SIG-M5 treated with dmso at 0.1 percent for 504 hours (cell line): ENCODE measurements at regions not wholly inside any gene's neighbourhood (a gene's known extent, or its start where the extent isn't known, plus 50 kb on each side); places are given as distances from the start of the nearest gene placed in this dataset.
"Not testable (repeated sequence)": the region's sequence is repeated elsewhere in the genome, so short reads cannot be mapped to it uniquely, and the experiment has no call there.

ENCODE experiments used
- DNase-seq: peaks from one replicate; lab custom pipeline; 2025; ENCODE audit not compliant: unreplicated experiment; lab: John Stamatoyannopoulos, UW

DNA sequence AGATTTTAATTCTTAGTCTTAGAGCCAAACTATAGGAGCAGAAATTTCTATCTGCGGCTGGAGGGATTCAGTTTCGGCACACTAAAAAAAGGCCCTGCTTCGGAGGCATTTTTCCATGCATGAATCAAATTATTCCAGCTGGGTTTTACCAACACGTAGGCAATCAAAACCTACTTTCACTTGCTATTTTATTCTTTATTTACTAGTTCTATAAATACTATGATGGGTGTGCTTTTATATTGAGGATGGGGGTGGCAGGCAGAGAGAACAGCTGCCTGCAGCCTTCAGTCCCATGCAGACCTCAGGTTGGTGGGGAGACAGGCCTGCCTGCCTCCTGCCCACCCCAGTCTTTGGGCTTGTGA is 609.8 kb downstream of the BCOR start:
- DNase-seq, result no peak

DNA sequence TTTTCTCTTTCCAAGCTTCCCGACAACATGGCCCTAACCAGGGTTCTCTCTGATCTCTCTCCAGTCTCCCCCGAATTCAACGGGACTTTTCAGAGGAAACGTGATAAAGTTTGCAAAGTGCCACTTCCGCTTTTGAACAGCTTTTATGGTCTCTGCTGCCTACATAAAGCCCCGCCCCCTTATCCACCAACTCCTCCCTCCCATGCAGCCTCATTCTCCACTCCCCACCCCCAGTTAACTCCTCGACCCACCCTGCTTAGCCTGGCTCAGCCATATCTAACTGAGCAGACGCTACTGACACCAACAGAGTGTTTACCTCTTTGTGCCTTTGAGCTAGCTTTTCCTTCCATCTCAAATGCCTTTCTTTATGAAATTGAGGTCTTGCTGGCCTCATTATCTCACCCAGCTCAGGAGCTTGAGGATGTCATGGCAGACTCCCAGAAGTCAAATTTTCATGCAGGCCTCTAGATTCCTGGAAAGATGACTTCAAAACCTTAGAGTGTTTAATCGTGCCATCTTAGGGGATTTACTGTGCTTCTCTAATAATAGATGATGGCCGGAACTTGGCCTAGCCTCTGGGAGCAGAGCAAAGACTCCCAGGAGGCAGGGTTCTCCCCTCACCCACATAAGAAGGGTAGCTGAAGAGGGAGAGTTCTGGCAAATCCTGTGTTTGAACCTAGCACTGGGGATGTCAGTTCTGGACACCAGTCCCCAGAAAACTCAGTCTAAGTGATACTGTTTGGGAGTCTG is 606.0 kb downstream of the BCOR start:
- DNase-seq, result peak; percentile 68

DNA sequence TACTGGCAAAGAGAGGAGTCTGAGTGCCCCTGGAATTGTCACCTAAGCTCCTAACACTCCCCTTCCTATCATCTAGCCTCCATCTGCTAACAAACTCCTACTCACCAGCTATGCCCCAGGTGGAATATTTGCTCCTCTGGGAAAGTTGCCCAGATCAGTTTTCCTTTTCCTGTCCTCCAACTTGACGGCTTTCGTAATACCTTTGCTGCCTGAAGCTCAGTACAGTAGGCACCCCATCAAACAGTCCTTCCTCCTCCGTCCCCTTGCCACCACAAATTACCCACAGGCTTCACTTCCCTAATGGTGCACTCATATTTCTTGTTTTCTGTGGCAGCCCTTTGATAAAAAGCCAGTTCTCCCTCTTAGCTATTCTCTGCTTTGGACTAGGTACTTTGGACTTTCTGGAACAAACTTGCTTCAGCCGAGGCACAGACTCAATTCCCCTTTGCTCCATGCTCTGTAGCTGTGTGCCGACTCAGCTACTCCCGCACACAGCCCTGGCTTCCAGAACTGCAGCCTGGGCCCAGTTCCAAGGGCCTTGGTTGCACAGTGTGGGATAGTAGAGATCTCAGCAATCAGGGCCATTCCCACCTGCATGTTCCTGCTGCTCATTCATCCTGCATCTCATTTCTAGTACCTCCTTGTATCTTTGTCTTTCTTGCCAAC is 605.1 kb downstream of the BCOR start:
- DNase-seq, result peak; percentile 80

DNA sequence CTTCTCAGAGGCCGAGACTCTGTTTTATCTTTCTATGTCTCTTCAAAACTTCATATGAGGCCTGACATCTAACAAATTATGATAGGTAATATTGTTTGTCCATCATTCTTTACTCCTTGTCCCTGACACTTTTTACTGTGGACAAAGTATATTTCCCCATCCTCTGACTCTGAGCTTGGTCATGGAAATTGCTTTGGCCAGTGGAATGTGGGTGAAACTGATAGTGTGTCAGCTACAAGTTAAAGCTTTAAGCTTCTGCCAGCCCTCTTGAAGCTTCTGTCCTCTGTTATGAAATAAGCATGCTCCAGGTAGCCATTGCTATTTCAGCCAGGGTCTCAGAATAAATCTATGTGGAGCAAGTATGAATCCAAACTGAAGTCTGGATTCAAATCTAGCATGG is 604.6 kb downstream of the BCOR start:
- DNase-seq, result no peak

DNA sequence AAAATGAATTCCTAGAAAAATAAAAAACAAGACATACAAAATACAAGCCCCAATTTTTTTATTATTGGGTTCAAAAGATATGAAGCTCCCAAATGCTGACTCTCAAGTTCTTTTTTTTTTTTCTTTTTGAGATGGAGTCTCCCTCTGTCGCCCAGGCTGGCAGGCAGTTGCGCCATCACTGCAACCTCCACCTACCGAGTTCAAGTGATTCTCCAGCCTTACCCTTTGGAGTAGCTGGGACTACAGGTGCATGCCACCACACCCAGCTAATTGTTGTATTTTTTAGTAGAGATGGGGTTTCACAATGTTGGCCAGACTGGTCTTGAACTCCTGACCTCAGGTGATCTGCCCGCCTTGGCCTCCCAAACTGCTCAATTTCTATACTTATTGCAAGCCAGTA is 600.6 kb downstream of the BCOR start:
- DNase-seq, result not testable (repeated sequence)

DNA sequence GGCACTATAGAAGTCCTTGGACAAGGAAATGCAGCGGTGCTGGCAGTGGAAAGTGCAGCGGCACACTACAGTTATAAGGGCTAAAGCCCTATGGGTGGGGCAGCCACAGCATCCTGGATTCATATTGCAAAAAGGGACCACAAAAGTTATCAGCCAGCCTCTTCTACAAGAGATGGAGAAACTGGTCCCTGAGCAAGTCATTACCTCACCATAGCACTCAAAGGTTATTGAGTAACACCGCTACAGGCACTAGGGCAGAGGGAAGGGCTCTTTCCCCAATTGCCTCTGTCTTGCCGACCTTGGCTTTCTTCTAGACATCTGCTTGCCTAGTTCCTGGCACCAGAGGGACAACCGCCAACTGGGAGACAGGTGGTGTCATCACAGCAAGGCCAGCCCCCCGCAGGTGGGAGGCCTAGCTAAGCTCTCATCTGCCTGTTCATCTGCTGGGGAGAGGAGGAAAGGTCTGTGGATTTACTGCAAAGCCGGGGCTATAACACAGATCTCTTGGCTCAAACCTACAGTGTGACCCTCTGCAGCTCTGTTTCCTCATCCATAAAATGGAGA is 600.0 kb downstream of the BCOR start:
- peak; percentile 85 for DNase-seq

DNA sequence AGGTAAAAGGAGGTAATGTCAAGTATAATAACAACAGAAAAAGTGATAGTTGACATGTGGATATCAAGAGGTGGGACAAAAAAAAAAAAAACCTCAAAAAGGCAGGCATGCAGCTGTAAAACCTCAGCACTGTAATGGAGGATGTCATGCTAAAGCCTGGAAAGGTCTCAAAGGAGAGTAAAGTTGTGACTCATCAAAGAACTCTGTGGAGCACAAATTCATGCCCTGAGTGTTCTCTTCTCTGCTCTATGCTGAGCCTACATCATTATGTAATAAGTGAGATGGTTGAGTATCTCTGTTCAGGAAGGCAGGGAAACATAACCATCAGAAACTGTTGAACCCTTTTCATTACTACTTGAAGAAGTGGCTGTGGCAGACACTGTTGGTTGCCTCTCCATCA is 597.8 kb downstream of the BCOR start:
- no peak for DNase-seq

DNA sequence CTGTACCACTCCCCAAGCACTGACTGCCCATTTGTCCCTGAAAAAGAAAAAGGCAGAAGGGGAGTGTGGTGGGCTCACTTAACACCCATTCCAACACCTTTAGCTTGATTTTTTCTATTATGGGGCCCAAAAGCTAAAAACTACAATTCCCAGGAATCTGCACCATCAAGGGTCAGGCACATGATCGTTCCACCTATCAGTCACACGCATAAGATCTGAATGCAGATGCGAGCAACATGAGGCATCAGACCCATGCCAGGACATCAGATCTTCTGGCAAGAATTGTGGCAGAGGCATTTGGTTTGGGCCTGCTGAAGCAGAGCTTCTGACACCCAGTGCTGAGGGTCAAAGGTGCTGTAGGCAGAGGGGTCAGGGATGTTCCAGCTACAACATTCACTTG is 595.9 kb downstream of the BCOR start:
- DNase-seq, result no peak

DNA sequence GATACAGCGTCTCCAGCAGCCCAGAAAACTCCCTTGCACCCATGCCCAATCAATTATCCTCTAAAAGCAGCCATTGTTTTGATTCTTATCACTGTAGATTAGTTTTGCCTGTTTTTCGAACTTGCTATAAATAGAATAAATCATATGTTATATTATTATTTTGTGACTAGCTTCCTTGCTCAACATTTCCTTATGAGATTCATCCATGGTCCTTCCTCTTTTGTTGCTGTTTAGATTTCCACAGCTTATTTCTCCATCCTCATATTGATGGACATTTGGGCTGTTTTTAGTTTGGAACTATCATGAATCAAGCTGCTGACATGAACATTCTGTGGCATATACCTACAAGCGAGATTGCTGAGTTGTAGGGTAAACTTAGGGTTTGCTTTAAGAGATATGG is 595.3 kb downstream of the BCOR start:
- DNase-seq, result no peak

DNA sequence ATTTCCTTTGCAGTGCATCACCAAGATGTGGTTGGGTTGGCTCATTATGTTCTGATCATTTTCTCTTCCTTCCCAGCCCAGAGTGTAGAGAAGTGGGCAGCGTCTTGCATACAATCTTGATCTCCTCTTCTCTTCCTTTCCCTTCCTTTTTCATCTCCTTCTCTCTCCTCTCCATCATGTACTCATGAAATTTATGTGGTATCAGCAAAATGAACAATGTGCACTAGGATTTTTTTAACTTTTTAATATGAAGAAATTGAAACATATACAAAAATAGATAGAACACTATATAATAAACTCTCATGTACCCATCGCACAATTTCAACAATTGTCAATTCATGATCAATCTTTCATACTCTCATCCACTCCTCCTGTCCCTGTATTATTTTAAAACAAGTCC is 593.5 kb downstream of the BCOR start:
- no peak for DNase-seq

DNA sequence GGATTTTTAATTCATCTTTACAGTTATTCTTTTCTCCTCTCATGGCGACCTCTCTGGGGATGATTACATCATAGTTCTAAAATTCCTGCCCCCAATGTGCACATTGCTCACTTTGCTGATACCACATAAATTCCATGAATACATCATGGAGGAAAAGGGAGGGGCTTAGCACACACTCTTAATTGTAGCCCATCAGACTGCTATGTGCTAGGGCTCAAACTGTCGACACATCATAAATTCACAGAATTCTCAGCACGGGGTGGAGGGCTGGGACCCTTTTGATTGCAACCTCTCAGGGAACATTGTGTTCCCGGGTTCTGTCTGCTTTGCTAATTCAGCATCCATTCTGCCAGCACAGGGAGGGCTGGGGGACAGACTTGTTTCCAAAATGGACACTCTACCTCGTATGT is 592.9 kb downstream of the BCOR start:
- no peak for DNase-seq

DNA sequence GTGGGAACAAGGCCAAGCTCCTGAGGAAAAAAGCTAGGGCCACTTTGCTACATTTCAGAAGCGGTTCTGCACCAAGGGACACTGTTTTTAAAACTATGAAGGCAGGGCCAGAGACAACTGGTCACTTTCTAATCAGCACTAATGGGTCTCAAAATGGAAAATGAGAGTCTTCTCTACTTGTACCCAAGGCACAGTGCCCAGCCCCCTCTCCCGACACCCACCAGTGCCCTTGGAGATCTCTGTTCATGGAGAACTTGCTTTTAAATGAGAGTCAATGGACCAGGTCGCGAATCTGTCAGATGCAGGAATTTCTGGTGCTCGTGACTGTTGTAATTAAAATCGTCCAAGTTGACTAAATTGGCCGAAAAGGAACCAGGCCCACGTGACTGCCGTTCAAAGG is 591.6 kb downstream of the BCOR start:
- no peak for DNase-seq

DNA sequence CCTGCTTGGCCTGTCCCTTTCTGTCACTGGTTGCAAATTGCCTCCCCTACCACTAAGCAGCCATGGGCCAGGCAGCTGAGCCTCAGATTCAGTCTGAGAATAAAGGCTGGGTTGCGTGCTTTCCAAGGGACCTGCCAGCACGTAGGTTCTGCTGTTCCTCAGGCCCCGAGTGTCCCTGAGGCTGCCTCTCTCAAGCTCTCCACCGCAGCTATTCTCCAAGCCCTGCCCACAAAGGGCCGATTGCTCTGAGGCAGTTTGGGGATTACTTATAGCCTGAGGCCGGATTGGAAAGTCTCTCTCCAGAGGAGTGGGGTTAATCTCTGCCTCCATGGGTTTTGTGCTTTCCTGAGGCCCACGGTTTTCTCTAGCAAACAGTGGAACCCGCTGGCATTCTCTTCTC is 590.7 kb downstream of the BCOR start:
- DNase-seq, result no peak

DNA sequence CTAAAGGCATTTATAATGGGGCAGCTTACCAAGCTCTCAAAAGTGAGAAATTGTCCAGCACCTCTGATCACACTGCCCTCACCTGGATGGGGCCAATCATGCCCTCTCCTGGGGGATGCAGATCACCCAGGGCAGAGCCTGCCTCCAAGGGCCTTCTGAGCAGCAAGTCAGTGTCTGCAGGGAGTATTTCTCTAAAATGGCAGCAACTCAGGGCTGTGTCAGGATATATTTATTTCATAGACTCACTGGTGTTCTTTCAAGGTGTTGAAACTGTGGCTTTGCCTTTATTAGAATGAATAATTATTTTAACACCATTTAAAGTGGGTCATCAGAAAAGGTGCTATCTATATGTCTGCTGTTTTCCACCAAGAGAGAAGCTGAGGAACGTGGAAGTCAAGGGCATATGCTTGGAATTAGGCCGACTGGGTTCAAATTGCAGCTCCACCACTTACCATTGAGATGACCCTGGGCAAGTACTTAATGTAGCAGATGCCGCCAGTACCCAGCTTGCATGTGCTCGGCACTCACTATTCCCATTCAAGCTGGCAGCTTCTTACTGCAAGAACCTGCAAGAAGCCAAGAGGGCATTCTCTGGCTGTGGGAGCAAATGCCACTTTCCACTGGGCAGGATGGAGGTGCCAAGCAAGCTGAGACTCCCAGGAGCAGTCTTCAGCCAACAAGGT is 590.0 kb downstream of the BCOR start:
- no peak for DNase-seq

DNA sequence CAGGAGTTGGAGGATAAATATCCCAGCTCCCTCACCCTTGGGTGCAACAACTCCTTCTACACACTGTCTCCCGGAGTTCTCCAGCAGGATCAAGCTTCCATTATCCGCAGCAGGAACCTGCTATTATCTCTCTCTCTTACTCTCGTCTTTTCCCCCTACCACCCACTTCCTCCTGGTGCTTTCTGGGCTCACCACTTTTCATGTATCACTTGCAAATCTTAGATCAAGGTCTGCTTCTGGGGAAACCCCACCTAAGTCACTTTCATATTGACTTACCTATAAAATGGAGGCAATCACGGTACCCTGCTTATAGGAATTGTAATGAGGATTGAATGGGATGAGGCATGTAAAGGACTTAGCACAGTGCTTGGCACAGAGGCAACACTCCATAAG is 589.5 kb downstream of the BCOR start:
- DNase-seq, result no peak

DNA sequence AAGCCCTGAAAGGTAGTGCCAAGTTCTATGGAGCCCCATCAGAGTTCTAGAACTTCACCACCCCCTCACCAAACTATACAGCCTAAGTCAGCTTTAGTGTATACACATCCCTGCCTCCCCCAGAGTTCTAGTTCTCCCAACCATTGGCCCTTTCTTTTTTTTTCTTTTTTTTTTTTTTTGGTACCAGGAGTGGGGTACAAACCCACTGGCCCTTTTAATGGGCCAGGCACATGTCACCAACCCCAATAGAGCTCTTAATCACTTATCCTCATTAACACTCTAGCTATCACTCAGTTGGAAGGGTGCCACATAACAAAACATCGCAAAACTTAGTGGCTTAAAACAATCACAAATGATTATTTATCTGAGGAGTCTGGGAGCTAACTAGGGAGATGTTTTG is 588.6 kb downstream of the BCOR start:
- DNase-seq, result no peak

DNA sequence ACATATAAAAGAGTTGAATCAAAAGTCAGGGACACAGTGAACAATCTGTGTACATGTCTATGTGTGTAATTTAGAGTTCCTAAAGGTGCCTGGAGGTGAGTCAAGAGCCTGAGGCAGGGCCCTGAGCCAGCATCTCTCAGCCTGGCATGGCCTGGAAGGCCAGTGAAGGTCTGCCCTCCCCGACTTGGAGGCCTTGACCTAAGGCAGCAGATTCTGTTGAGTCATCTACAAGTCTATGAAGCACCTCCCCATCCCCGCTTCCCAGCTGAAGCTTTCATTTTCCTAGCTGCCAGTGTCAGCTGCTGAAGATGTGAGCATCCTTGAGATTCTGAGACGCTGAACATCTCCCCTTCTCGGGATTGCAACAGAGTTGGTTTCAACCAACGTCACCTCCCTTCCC is 583.9 kb downstream of the BCOR start:
- DNase-seq, result no peak

DNA sequence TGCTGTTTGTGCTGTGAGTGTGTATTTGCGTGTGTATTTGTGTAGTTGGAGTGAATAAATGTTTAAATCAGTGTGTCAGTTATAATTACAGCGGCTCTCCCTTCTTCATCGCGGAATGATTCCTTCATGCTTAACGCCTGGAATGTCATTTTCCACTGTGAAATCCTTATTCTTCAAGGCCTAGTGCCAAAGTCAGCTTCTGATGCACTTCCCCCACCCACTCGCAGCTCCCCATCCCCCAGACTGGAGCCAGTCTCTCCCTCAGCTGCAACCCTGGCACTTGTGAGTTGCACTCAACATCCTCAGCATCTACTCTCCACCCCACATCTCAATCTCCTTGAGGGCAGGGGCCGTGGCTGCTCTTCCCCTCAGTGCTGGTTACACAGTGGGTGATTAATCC is 583.0 kb downstream of the BCOR start:
- no peak for DNase-seq

DNA sequence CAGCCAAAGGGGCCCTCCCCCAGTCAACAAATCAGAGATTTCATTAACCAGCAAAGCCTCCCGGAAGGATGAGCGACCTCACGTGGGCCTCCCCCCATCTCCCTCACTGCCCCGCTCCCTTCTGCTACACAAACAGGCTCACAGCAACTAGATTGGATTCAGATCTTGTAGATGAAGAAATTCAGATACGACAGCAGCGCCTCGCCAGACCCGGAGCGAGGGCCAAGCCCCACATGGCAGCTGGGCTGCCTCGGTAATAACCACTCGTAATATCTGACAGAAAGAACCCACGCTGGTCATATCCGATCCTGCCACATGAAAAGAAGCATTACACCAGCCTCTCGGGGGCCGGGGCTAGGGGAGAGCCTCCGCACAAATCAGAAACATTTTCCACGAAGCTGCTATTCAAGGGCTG is 581.3 kb downstream of the BCOR start:
- DNase-seq, result no peak

DNA sequence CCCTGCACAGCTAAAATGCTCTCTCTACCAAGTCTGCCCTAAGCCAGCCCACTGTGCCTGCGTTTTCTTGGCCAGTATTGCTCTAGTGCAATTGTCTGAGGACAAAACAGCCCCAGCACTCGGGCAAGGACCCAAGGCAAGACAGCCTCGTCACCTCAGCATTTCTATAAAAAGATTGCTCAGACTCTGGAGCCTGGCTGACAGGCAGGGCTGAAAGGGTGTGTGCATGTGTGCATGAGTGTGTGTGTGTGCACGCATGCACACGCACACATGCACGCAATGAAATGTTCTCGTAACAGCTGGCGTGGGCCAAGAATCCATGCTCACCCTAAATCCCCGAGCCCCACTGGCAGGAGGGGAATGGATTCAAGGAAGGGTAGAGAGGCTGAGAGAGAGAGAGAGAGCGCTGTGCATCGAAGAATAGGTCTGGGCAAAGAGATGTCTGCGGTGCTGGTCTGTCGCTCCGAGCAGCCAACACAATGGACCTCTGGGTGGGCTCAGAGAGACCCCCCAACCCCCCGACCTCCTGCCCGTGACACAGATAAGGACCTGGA is 579.2 kb downstream of the BCOR start:
- DNase-seq, result no peak

DNA sequence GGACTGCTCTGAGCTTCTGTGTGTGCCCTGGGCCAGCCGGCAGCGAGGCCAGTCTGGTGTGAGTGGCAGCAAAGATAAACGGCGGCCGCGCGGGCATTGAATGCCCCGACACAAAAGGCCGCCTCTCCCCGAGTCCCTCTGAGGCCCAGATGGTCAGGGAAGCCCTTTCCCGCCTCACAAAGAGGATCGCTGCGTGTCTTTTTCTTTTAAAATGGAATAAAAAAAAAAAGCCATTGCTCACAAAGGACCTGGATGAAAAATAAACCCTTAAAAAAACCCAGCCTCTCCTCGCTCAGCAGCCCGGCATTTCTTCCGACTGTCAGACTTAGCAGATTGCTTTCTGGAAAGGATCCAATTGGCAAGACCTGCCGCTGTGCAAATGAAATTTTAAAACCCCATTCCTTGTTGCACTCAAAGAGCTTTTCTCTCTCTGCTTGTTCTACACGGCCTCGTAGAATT is 578.7 kb downstream of the BCOR start:
- no peak for DNase-seq
